DMS79 (cell line): ENCODE measurements at regions not wholly inside any gene's neighbourhood (a gene's known extent, or its start where the extent isn't known, plus 50 kb on each side); places are given as distances from the start of the nearest gene placed in this dataset.

ENCODE experiments used
- DNase-seq: peaks from one replicate; lab custom pipeline; 2025; lab: John Stamatoyannopoulos, UW

DNA sequence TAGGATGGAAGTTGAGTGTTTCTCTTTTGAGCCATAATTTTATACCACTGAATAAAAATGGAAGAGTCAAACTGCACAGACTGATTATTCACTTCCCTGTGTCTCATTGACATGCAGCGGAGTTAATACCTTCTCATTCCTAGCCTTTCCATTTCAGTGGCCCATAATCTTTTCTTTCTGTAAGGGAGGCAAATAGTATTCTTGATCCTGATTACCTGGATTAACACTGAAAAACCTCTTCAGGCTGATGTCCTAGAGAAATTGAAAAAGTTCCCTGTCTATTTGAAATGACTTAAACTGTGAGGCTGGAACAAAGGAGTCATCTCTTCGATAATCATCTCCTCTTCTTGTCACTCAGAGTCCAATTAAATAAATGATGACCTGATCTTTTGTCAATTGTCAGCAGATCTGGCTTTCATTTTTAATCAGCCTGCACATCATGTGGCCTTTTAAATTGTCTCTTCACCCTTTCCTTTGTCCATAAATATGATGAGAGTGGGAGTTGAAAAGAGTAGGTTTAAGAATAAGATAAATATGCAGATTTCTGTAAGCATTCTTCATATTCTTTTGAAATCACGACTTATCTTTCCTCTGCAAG lies 713.0 kb downstream of the EPM2A start:
- no peak for DNase-seq

DNA sequence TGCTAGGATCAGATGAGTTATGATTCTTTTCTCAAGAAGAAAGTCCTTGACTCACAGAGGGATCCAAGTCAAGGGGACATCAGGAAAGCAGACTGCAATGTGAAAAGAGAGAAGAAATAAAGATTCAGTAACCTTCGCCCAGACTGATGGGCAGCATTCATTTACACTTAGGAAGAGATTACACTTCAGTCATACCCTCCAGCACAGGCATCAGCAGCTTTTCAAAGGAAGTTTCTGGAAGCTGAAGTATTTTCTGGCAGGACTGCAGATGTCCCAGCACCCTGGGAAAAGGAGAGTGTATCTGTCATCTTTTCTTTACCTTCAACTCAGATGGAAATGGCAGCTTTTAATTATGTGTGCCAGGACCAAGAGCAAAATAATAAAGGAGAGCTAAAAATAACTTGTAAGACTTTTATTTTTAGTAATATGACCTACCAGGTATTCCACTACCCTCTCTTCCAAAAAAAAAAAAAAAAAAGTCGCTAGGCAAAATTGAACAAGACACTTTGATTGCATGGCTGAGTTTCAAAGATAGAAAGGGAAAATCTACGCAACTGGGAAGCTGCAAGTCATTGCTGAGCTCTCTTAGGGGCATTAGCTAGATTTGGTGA lies 712.1 kb downstream of the EPM2A start:
- DNase-seq = no peak

DNA sequence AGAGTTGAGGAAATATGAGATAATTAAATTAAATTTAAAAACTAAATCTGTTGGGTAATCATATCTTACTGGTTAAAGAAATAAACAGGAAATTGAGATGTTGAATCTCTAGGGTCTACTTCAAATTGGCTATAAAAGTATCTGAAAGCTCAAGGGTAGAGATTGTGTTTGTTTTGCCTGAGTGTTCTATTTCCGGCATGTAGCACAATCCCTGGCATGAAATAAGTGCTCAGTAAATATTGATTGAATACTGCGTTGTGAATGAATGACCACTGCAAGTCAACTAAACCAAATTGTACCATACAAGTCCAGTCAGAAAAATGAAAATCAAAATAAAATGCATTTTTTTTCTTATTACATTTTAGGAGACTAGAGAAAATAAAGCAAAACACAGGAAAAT lies 709.8 kb downstream of the EPM2A start:
- DNase-seq = no peak

DNA sequence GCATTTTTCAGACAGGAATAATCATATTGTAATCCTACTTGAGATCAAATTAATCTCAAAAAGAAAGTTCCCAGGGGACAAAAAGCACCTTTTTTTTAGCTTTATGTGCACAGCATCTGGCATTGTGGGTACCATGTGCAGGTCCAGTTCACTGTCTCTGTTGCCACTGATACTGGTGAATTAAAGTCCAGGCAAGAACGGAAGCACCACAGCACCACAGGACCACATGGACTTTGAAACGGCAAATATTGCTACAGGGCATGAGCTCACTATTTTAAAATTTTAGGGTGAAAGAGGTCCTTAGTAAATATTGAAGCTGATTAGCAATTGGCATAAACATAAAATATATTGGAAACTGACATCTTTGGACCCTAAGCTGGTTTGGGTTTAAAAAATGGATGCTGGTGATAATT lies 709.0 kb downstream of the EPM2A start:
- no peak for DNase-seq

DNA sequence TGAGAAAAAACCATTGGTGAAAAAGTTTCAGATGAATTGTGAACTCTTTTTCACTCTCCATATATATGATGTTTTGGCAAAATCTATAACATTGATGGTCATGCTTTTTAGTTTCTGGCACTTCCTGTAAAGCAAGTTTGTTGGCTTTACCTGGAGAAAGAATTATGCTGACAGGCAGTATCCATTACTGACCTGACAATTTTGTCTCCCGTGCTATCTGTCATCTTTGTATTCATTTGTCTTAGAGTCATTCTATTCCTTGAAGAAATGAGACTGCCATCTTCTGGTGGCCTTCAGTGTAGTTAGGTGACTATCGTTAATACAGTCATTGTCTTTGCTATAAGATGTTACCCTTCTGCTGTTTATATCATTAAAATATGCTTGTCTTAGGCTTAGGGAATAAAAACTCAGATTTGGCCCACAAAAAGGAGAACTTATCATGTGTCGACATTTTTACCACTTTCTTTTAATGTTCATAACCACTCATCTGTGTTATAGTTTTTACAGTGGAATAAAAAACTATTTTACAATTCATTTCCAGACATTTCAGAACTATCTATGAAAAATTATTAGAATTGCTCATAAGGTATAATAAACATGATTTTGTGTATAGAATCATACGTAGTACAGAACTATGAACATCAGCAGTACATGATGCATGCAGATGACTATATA lies 707.0 kb downstream of the EPM2A start:
- DNase-seq = no peak

DNA sequence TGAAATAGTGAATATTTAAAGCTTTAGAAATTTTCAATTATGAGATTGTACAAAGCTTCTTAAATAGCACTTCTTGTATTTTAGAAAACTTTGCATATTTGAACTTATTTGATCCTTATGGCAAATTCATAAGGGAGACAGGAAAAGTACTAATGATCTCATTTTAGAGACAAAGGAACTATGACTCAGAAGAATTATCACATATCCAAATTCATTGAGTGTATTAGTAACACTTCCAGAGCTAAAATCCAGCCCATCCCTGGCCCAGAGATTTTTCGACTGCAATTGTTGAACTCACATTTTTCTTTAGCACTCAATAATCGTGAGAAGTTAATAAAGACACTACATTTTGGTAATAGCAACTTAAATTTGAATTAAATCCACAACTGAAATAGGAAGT lies 704.3 kb downstream of the EPM2A start:
- no peak for DNase-seq

DNA sequence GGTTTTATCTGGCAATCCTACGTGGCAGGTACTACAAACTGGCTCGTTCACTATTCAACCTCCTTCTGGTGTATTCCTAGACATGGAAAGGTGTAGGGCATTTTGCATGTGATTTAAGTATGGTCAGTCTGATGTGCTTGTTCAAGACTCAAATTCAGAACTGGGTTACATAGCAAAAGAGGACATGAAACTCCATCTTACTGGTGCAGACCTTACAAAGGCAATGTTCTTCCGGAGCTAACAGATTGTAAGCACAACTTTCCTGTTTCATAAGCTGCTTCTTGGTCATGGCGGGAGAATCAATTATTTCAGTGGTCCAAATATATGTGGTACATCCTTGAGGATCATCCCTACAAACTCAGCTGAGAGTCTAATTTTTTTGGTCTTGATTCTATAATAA lies 703.4 kb downstream of the EPM2A start:
- DNase-seq = no peak

DNA sequence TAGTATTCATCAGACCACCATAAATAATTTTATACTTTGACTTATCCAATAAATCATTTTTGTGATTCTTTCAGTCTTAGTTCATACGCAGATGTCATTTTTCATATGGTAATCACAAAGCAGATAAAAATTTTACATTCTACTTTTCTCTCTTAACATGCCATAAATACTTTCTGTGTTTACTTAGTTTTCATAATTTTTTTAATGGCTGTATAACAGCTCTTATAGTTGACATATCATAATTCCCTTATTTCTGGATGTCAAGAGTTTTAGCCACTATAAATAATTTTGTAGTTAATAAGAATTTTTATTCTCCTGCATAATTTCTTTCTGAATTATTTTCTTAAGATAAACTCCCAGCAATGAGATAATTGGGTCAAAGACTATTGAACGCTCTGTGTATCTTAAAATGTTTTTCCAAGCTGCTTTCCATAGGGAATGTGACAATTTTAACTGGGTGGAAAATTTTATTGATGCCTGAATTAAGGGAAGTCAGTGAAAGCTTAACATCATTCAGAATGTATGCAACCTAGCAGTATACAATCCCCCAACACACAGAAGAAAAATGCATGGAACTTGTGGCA lies 702.7 kb downstream of the EPM2A start:
- DNase-seq = no peak

DNA sequence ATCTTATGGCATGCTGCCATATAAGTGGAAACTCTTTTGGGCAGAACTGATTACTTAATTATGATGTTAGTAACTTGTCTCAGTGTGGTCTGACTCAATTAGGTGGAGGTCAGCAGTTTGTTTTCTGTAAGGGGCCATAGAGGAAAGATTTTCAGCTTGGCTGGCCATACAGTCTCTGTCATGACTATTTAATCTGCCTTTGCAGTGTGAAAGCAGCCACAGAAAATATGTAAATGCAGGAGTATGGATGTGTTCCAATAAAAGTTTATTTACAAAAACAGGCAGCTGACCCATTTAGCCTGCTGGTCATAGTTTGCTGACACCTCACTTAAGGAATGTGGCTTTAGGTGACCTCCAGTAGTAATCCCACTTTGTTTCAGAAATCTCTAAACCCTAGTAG lies 700.7 kb downstream of the EPM2A start:
- DNase-seq = no peak

DNA sequence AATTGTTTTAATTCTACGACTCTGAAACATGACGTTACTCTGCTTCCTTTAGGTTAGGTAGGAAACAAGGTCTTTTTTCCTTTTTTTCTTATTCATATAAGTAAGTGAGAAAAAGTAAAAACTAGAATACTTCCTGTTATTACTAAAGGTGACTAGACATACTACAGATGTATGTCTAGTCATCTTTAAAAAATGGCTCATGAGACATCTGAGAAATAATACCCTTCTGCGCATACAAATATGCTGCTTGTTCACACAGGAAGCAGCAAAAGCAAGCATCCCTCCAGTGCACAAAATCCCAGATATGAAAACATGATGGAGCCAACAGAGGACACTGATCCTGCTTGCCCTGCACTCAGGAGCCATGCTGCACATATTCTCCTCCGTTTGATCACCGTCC lies 699.1 kb downstream of the EPM2A start:
- no peak for DNase-seq

DNA sequence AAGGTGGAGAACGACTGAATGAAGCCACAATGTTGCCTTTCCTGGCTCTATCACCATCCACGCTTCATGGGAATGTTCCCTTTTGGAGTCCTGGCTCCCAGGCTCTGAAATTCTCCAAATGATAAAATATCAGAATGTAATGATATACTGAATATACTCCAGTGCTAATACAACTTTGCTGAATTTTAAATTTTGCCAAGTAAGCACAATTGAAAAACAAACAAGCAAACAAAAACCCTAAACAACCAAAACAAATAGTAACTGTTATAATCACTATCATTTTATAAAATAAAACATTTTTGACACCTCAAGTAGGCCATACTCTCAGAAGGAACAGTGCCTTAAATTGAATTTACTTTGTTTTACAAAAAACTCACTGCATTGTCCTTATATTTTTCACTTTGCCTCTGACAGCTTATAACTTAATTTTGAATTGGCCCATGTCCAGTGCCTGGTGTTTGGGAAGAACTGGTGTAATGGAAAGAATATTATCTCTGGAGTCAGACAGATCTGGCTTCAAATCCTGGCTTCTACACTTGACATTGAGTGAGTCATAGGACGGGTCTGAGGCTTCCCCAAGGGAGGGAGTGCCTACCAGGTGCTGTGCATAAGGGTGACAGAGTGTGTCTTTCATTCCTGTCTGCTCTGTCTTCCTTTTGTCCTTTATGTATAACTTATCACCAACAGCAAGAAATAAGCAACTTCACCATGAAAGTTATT lies 698.3 kb downstream of the EPM2A start:
- no peak for DNase-seq

DNA sequence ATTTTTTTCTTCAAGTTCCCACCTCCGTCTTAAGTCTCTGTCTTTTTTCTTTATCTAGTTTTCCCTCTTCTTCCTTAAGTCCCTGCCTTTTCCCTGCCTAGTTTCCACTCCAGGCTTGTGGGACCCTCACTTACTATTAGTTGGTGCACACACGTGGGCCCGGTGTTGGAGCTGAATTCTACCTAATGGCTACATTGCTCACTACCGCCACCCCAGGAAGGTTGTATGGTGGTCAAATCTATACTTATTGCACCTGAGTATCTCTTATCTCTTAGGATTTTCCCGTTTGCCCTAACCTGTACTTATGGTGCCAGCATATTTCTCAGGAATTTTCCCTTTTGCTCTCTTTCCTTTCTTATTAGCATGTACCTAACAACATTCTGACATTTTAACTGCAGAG lies 692.8 kb downstream of the EPM2A start:
- no peak for DNase-seq

DNA sequence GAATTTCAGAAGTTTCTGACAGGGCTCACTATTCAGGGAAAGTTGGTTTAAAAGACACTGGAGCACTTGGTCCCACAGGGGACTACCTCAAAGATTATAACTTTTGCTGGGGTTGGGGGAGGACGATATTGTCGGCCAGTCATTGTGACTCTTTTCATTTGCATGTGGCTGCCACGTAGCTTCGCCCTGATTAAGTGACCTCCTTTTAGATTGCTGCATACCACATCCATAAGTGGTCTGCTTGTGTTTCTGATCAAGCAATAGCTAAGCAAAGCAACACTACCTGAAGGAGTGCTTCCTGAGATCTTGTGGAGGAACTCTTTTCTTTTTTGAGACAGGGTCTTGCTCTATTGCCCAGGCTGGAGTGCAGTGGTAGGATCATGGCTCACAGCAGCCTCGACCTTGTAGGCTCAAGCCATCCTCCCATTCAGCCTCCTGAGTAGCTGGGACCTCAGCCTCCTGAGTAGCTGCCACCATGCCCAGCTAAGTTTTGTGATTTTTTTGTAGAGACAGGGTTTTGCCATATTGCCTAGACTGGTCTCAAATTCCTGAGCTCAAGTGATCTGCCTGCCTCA lies 691.3 kb downstream of the EPM2A start:
- DNase-seq = no peak

DNA sequence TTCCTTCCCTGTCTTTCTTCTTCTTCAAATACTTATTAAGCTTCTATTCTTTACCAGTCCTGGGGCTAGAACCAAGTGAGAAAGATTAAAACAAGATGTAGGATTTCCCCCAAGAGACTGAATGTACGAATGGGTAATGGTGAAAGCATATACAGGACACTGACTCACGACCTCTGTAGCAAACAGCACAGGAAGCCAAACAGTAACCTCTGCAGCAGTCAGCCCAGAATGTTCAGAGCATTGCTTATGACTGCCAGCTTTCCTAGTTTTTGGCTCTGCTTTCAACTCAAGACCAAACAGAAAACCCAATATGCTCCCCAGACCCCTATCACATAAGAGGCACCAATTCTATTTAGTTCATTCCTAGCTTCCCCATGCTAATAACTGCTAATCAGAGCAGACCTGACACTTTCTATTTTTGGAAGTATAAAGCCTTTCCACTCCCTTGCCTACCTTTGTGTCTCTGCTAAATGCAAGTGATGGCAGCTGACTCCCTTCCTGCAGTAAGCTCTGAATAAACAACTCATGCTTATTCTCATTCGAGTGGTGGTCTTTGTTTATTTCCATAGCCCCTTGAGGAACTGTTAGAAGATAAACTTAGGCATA lies 690.6 kb downstream of the EPM2A start:
- DNase-seq = no peak

DNA sequence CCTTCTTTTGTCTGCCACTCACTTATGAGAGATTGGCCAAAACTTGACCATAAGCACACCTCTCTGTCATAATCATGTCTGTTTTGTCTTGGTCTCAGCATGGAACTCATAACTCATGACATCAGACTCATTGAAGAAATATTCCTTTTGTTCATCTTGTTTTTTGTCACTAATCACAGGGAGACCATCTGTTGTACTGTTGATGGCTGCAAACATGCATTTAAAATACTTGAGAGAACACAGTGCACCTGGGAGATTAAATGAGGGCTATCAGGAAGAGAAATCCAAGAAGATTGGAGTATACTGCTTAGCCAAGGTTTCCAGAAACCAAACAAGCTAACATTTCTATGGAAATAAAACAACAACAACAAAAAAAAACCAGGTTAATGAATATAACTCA lies 689.7 kb downstream of the EPM2A start:
- DNase-seq = no peak

DNA sequence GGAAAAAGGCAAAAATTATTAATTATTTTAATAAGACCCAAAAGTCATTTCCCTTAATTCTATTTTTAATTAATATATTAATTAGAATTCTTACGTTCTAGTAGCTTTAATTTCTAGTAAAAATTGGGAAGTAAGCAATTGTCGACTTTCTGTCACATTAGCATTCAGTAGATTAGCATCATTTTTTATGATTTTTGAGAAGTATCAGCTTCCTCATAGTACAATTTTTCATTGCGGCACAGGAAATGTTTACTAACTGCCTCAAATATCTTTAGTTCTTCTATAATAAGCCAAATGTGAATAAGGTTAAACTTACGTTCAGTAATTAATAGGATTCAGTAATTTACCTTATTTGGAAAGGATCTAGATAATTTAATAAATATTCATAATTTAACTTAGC lies 687.4 kb downstream of the EPM2A start:
- no peak for DNase-seq

DNA sequence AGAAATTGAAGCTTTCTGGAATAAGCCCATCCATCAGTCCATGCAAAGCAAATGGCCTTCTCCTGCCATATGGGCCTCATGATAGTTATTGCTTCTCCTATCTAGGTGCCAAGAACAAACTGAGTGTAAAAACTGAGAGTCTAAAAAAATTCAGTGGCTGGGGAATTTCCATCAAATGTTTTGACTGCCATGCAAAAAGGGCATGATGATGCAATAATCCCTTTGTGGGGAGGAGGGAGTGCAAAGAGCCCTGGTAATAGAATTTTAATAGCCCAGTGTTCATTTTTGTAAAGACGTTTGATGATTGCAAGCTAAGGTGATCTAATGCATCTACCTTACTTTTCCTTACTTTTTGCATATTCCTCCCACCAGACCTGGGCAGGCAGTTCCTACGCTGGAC lies 683.7 kb downstream of the EPM2A start:
- no peak for DNase-seq

DNA sequence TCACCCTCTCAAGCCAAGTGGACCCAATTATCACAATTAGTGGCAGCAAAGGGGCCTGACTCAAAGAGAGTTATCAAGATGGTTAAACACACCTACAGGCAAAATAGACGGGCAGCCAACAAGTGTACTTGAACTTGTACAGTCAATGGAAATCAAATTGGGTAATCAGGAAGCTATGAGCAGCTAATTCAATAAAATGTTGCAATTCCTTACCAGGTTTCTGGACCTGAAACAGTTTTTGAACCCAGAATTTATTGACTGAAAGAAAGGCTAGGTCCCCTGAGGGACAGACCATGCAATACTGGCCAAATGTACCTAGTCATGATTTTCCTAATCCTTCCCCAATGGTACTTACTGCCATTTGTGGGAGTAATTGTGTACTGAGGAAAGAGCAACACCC lies 679.8 kb downstream of the EPM2A start:
- DNase-seq = no peak

DNA sequence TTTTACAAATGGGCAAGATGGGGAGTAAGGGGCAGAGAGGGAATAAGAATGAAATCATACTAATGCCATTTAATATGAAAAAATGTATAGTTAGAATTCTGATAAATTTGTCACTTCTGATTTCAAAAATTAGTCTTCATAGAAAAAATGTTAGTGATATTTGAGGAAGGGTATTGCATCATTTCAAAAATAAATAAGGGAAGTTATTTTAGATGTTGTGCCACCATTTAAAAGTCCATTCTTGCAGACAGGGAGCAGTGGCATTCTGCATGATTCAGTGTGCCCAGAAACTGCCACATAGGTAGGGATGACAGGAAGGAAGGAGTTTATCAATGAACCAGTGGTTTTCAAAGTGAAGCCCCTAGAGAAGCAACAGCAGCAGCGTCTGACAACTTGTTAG lies 674.6 kb downstream of the EPM2A start:
- DNase-seq = no peak

DNA sequence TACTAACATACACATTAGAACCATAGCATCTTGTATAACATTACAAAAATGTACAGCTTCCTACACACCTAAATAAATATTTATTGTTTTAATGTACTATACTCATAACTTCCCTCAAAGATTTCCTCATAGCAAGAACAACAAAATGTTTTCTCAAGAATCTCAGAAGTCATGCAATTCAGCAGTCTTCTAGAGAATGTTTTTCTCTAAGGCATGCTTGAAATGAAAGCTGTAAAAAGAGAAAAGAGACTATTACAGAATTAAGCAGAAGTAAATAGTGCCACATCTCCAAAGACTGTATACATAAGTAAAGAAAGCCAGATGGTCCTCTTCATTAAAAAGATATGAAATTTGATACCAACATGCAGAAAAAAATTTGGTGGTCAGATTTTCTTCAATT lies 672.2 kb downstream of the EPM2A start:
- DNase-seq = no peak

DNA sequence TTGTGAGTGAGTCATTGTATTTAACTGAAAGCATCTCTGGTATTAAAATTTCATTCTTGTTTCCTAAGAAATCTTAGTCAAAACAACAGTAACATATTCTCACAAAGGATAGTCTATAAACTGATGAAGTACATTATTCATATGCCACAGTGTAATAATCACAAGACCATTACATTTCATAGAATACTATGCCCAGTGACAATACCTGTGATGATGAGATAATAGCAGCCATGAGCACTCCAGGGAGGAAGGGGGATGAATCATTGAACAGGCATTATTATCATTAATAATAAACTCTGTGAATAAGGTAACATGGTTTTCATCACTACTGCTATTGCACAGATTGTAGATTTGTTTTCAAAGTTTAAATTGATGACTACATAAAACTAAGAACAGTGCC lies 667.9 kb downstream of the EPM2A start:
- no peak for DNase-seq

DNA sequence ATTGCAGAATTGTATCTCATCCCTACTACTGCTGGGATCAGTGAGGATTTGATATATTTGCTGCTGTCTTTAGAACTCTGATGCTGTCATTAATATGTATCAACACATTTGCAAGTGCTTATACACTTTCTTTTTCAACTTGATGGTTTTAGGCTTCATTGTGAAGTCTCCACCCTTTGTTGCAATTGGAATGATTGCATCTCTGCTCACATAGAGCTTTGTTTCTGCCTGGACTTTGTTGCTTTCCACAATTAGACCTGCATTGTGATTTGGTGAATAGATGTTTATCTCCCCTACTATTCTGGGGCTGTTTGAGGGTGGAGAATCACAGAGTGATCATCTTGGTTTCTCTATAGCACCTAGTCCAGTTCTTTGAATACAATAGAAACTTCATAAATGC lies 666.7 kb downstream of the EPM2A start:
- DNase-seq = no peak
